NCI-H146 treated with DMSO at 0.1 percent for 48 hours (cell line): ENCODE measurements at regions not wholly inside any gene's neighbourhood (a gene's known extent, or its start where the extent isn't known, plus 50 kb on each side); places are given as distances from the start of the nearest gene placed in this dataset.

Experiments
- DNase-seq: peaks from one replicate; lab custom pipeline; 2025; ENCODE audit not compliant: unreplicated experiment; lab: John Stamatoyannopoulos, UW

GRCh38 chr22:34877506-34877905, 188.5 kb upstream of the ISX start:
- DNase-seq = no peak

- no peak for DNase-seq
These were observed 187.8 kb upstream of the ISX start for GRCh38 chr22:34878171-34878570.

- DNase-seq = no peak
These were observed 187.0 kb upstream of the ISX start for GRCh38 chr22:34879001-34879400.

- no peak for DNase-seq
These were observed 185.3 kb upstream of the ISX start for GRCh38 chr22:34880662-34881061.

GRCh38 chr22:34881453-34881852, 184.5 kb upstream of the ISX start:
- no peak for DNase-seq

- DNase-seq = no peak
These were observed 180.1 kb upstream of the ISX start for GRCh38 chr22:34885852-34886251.

- DNase-seq = no peak
These were observed 179.6 kb upstream of the ISX start for GRCh38 chr22:34886391-34886790.

GRCh38 chr22:34886812-34887211, 179.1 kb upstream of the ISX start:
- no peak for DNase-seq

GRCh38 chr22:34897126-34897525, 168.8 kb upstream of the ISX start:
- no peak for DNase-seq

GRCh38 chr22:34902335-34902734, 163.6 kb upstream of the ISX start:
- no peak for DNase-seq

GRCh38 chr22:34903416-34903815, 162.5 kb upstream of the ISX start:
- DNase-seq = no peak

- DNase-seq = no peak
These were observed 161.5 kb upstream of the ISX start for GRCh38 chr22:34904486-34904885.

- DNase-seq = no peak
These were observed 152.1 kb upstream of the ISX start for GRCh38 chr22:34913826-34914225.

GRCh38 chr22:34914846-34915245, 151.1 kb upstream of the ISX start:
- no peak for DNase-seq

- no peak for DNase-seq
These were observed 148.7 kb upstream of the ISX start for GRCh38 chr22:34917239-34917638.

- no peak for DNase-seq
These were observed 134.9 kb upstream of the ISX start for GRCh38 chr22:34931026-34931425.

GRCh38 chr22:34934261-34934660, 131.7 kb upstream of the ISX start:
- no peak for DNase-seq

- DNase-seq = no peak
These were observed 122.1 kb upstream of the ISX start for GRCh38 chr22:34943830-34944229.

GRCh38 chr22:34946339-34946985, 119.5 kb upstream of the ISX start:
- DNase-seq = no peak

- no peak for DNase-seq
These were observed 115.5 kb upstream of the ISX start for GRCh38 chr22:34950489-34950888.

- no peak for DNase-seq
These were observed 114.7 kb upstream of the ISX start for GRCh38 chr22:34951212-34951611.

GRCh38 chr22:34960005-34960404, 106.0 kb upstream of the ISX start:
- no peak for DNase-seq

GRCh38 chr22:34966980-34967565, 98.9 kb upstream of the ISX start:
- DNase-seq = no peak
